Upper lobe of right lung (tissue), 1 donor: ENCODE measurements at regions not wholly inside any gene's neighbourhood (a gene's known extent, or its start where the extent isn't known, plus 50 kb on each side); places are given as distances from the start of the nearest gene placed in this dataset.

ENCODE experiments used
- ATAC-seq: fragments of 200-7000 bp; cut with Tn5 transposase; one replicate; pipeline ENCODE4 v1.9.1; 2020; ENCODE audit warnings: mild to moderate bottlenecking, moderate library complexity
- DNase-seq: peaks from one replicate; pipeline ENCODE4 v3.0.0-alpha.2; 2020
- H3K27ac ChIP-seq: fragments of 200-600 bp; one replicate; pipeline ENCODE4 v1.8.0; 2022
- H3K27me3 ChIP-seq: fragments of 200-600 bp; one replicate; pipeline ENCODE4 v1.8.0; 2022; ENCODE audit warnings: mild to moderate bottlenecking
- H3K36me3 ChIP-seq: fragments of 200-600 bp; one replicate; pipeline ENCODE4 v1.8.0; 2022
- H3K4me1 ChIP-seq: fragments of 200-600 bp; one replicate; pipeline ENCODE4 v1.8.0; 2022
- H3K4me3 ChIP-seq: fragments of 200-600 bp; one replicate; pipeline ENCODE4 v1.8.0; 2022; ENCODE audit warnings: mild to moderate bottlenecking
- H3K9me3 ChIP-seq: fragments of 200-600 bp; one replicate; pipeline ENCODE4 v1.8.0; 2022
- intact Hi-C: fragments of 100-400 bp; cut with DNase I; formaldehyde crosslinking; loops from one replicate; pipeline ENCODE4 v1.11.0; 2022
- TF ChIP-seq, protein P1 (sequence below): fragments of 200-600 bp; IDR thresholded peaks from one replicate; pipeline ENCODE4 v1.8.0; 2022; ENCODE audit warnings: antibody characterized with exemption
- donor health status: DM: no; HTN: yes; CAD: no; lungs with severe emphysema.

DNA sequence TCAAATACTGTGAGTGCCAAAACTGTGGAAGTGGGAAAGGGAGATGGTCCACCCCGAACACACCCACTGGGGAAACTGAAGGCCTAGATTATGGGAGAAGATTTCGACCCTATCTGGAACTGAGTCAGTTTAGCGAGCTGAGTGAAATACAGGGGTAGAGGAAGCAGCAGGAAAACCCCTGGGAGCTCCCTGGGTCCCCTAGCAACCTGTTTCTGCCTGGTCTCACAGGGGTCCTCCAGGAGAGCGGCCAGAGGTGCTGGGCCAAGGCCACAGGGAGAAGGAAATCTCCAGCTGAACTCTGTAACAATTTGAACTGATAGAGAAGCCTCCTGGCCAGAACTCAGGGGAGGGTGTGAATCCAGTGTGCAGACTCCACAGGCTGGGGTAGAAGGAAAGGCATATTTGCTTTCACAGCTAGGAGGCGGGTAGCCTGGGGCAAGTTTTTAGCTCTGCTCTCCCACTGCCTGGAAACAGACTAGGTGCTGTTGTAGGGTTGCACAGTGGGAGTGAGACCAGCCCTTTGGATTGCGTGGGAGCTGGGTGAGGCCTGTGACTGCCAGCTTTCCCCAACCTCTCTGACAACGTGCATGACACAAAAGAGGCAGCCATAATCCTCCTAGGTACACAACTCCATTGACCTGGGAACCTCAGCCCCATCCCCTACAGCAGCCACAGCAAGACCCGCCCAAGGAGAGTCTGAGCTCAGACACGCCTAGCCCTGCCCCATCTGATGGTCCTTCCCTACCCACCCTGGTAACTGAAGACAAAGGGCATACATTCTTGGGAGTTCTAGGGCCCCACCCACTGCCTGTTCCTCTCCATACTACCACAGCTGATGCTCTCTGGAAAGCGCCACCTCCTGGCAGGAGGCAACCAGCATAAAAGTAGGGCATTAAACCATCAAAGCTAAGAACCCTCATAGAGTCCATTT, 78.8 kb upstream of the GPBP1 start:
- no peak overlapping the region for H3K4me3 ChIP-seq
- H3K27ac ChIP-seq, result no peak overlapping the region
- H3K4me1 ChIP-seq, result no peaks in the 10 kb centered on the region
- no peaks in the 10 kb centered on the region for H3K27me3 ChIP-seq
- intact Hi-C loops, result no loop called here
- ATAC-seq (no peak), DNase-seq (no peak)
- no peaks in the 10 kb centered on the region for H3K9me3 ChIP-seq
- H3K36me3 ChIP-seq, result no peaks in the 10 kb centered on the region
- TF ChIP-seq, protein P1, sequence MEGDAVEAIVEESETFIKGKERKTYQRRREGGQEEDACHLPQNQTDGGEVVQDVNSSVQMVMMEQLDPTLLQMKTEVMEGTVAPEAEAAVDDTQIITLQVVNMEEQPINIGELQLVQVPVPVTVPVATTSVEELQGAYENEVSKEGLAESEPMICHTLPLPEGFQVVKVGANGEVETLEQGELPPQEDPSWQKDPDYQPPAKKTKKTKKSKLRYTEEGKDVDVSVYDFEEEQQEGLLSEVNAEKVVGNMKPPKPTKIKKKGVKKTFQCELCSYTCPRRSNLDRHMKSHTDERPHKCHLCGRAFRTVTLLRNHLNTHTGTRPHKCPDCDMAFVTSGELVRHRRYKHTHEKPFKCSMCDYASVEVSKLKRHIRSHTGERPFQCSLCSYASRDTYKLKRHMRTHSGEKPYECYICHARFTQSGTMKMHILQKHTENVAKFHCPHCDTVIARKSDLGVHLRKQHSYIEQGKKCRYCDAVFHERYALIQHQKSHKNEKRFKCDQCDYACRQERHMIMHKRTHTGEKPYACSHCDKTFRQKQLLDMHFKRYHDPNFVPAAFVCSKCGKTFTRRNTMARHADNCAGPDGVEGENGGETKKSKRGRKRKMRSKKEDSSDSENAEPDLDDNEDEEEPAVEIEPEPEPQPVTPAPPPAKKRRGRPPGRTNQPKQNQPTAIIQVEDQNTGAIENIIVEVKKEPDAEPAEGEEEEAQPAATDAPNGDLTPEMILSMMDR, result no peak

DNA sequence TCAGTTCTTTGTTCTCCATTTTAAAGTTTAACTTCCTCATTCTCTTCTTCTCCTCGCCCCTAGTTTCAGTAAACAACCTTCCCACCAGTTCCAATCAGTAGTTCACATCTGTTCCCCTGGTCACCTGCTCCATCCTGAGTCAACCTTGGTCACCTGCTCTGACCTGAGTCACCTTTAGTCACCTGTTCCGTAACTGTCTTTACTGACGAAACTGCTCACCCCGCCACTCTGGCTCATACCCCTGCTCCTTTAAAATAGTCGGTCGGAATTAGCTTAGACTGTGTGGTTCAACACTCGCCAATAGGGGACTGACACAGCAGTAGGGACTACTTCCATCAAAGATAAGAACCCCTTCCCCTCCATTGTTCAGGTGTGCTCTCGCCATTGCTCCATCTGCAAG, 76.3 kb upstream of the GPBP1 start:
- H3K4me1 ChIP-seq, result no peaks in the 10 kb centered on the region
- no peak overlapping the region for H3K4me3 ChIP-seq
- intact Hi-C loops, result no loop called here
- no peak for ATAC-seq
- no peak for DNase-seq
- H3K27ac ChIP-seq, result no peak overlapping the region
- H3K36me3 ChIP-seq, result no peaks in the 10 kb centered on the region
- TF ChIP-seq, protein P1, result no peak
- H3K9me3 ChIP-seq, result no peaks in the 10 kb centered on the region
- no peaks in the 10 kb centered on the region for H3K27me3 ChIP-seq

GRCh38 chr5:57102189-57102904, 71.5 kb upstream of the GPBP1 start:
- Histone ChIP-seq H3K27ac (no peak overlapping the region), H3K4me3 (no peak overlapping the region), H3K36me3 (no peaks in the 10 kb centered on the region), H3K9me3 (no peaks in the 10 kb centered on the region), H3K4me1 (no peaks in the 10 kb centered on the region), H3K27me3 (no peaks in the 10 kb centered on the region)
- TF ChIP-seq, protein P1, result no peak
- DNase-seq, result no peak
- ATAC-seq, result no peak
- intact Hi-C loops, result no loop called here

DNA sequence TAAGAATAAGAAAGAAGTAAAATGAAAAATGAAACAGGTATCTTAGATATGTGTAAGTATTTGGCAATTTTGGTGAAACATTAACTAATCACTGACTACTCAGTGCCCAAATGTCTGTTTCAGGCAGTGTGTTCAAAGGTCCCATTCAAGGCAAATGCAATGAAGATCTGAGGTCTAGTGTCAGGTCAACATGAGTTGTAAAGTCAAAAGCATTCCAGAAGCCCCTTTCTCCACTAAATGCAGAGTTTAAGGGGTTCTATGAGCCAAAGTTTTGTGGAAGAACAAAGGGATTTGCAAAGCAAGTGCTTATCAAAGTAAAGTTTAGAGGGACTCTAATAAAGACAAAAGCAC, 71.0 kb upstream of the GPBP1 start:
- no peak overlapping the region for H3K4me3 ChIP-seq
- TF ChIP-seq, protein P1, result no peak
- H3K4me1 ChIP-seq, result no peaks in the 10 kb centered on the region
- ATAC-seq (no peak), DNase-seq (no peak)
- H3K27me3 ChIP-seq, result no peaks in the 10 kb centered on the region
- no peaks in the 10 kb centered on the region for H3K36me3 ChIP-seq
- no peak overlapping the region for H3K27ac ChIP-seq
- no peaks in the 10 kb centered on the region for H3K9me3 ChIP-seq
- intact Hi-C loops, result no loop called here

- Histone ChIP-seq H3K9me3 (no peaks in the 10 kb centered on the region), H3K27me3 (no peaks in the 10 kb centered on the region), H3K4me3 (no peak overlapping the region), H3K36me3 (no peaks in the 10 kb centered on the region), H3K27ac (no peak overlapping the region), H3K4me1 (no peaks in the 10 kb centered on the region)
- ATAC-seq (no peak), DNase-seq (no peak)
- TF ChIP-seq, protein P1, result no peak
- intact Hi-C loops, result no loop called here
These were observed 70.4 kb upstream of the GPBP1 start for GRCh38 chr5:57103317-57103907.
